A673 (cell line): ENCODE measurements at regions not wholly inside any gene's neighbourhood (a gene's known extent, or its start where the extent isn't known, plus 50 kb on each side); places are given as distances from the start of the nearest gene placed in this dataset.

Source experiments
- CTCF ChIP-seq: fragments of 300-800, 200-600 bp; sonication (generic); conservative IDR thresholded peaks from 2 replicates; pipeline ENCODE4 v1.5.1; 2017; ENCODE audit warnings: low read depth, mild to moderate bottlenecking, antibody characterized with exemption, low read length, moderate library complexity, mixed read lengths
- EZH2 ChIP-seq: fragments of 200-600 bp; sonication (generic); IDR thresholded peaks from 2 replicates; pipeline ENCODE4 v1.6.1; 2017; ENCODE audit warnings: borderline replicate concordance, low read depth, mild to moderate bottlenecking, mixed read lengths, antibody characterized with exemption, low read length; ENCODE audit not compliant: poor library complexity, severe bottlenecking

- TF ChIP-seq CTCF (no peak), EZH2 (no peak)
Measured at GRCh38 chr7:113684165-113684564, 234.6 kb downstream of the PPP1R3A start.
